ENCODE measurements at regions not wholly inside any gene's neighbourhood (a gene's known extent, or its start where the extent isn't known, plus 50 kb on each side); places are given as distances from the start of the nearest gene placed in this dataset.

DNA sequence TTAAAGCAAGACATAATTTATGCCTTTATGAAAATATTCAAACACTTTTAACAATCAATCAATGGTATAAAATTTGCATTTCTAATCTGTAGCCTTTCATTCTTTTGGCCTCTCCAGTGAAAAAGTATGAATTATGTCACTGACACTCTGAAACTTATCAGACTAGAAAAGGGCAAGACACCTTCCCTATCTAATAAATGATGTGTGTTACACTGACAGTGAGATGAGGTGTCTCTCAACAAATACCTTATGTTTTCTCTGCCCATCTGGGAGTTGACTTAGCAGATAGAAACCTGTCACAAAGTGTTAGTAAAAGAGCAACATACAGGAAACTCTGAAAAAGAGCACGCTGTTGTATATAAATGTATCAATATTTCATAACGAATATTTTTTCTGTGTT is 94.2 kb upstream of the TECRL start:
- Histone ChIP-seq H3K9me2 (ENCODE audit: insufficient read depth, low read length) (no peaks in the 10 kb centered on the region), H3K27ac (ENCODE audit: low read depth, low read length, poor library complexity, severe bottlenecking) (no peak overlapping the region), H3K36me3 (ENCODE audit: insufficient read depth, low read length) (no peaks in the 10 kb centered on the region), H3K4me1 (ENCODE audit: insufficient read depth, low read length, poor library complexity, severe bottlenecking) (no peaks in the 10 kb centered on the region), H4K20me1 (ENCODE audit: insufficient read depth, low read length) (no peaks in the 10 kb centered on the region), H3K9me3 (ENCODE audit: low read length) (no peaks in the 10 kb centered on the region), H3K79me2 (ENCODE audit: insufficient read depth, low read depth, low read length) (no peaks in the 10 kb centered on the region), H2AFZ (ENCODE audit: low read length) (no peak overlapping the region), H3K4me2 (ENCODE audit: low read length) (no peak overlapping the region), H3K4me3 (ENCODE audit: low read depth, low read length, poor library complexity, severe bottlenecking) (no peak overlapping the region)
- intact Hi-C loops (cut with micrococcal nuclease; ENCODE audit: unreplicated experiment): no loop called here
- DNase-seq (ENCODE audit: low spot score): no peak
- POLR2A ChIA-PET: no interaction called here
- CTCF ChIA-PET (ENCODE audit: unreplicated experiment): no interaction called here
- no peak for TF ChIP-seq CTCF (conservative IDR thresholded peaks at IDR 0.05; ENCODE audit: low read length)
- TF ChIP-seq EZH2phosphoT487 (IDR thresholded peaks at IDR 0.05; ENCODE audit: borderline replicate concordance, low read depth, low read length): no peak
- BruUV-seq (replicated peaks): no TSS peak

DNA sequence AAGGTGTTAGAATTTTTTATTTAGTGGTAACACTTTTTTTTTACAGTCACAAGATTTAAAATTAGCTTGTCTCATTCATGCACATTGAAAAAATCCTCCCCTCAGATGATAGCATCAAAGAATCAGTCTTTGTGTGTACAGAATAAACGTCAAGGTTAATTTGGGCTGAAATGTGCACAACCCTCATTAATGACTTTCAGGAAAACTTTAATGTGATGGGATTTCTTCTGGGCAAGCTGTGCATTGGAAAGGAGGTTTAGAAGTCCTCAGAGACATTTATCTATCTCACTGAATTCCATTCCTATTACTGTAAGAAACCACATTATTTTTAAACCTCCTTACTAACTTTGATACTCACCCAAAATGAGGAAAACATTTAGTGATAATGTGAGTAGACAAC is 88.2 kb upstream of the TECRL start:
- H3K36me3 ChIP-seq (ENCODE audit: insufficient read depth, low read length): no peaks in the 10 kb centered on the region
- H3K4me1 ChIP-seq (ENCODE audit: insufficient read depth, low read length, poor library complexity, severe bottlenecking): no peaks in the 10 kb centered on the region
- ChIA-PET POLR2A (no interaction called here), CTCF (ENCODE audit: unreplicated experiment) (no interaction called here)
- no peaks in the 10 kb centered on the region for H3K79me2 ChIP-seq (ENCODE audit: insufficient read depth, low read depth, low read length)
- H4K20me1 ChIP-seq (ENCODE audit: insufficient read depth, low read length): no peaks in the 10 kb centered on the region
- DNase-seq (ENCODE audit: low spot score): no peak
- intact Hi-C loops (cut with micrococcal nuclease; ENCODE audit: unreplicated experiment): no loop called here
- H3K4me3 ChIP-seq (ENCODE audit: low read depth, low read length, poor library complexity, severe bottlenecking): no peak overlapping the region
- no peak overlapping the region for H3K27ac ChIP-seq (ENCODE audit: low read depth, low read length, poor library complexity, severe bottlenecking)
- BruUV-seq (replicated peaks): no TSS peak
- no peak overlapping the region for H2AFZ ChIP-seq (ENCODE audit: low read length)
- TF ChIP-seq EZH2phosphoT487 (IDR thresholded peaks at IDR 0.05; ENCODE audit: borderline replicate concordance, low read depth, low read length): no peak
- no peak for TF ChIP-seq CTCF (conservative IDR thresholded peaks at IDR 0.05; ENCODE audit: low read length)
- no peaks in the 10 kb centered on the region for H3K9me2 ChIP-seq (ENCODE audit: insufficient read depth, low read length)
- H3K4me2 ChIP-seq (ENCODE audit: low read length): no peak overlapping the region
- no peaks in the 10 kb centered on the region for H3K9me3 ChIP-seq (ENCODE audit: low read length)

- CTCF ChIA-PET (ENCODE audit: unreplicated experiment): no interaction called here
- TF ChIP-seq CTCF (conservative IDR thresholded peaks at IDR 0.05; ENCODE audit: low read length) (no peak), EZH2phosphoT487 (IDR thresholded peaks at IDR 0.05; ENCODE audit: borderline replicate concordance, low read depth, low read length) (no peak)
- Histone ChIP-seq H3K9me2 (ENCODE audit: insufficient read depth, low read length) (no peaks in the 10 kb centered on the region), H3K36me3 (ENCODE audit: insufficient read depth, low read length) (no peaks in the 10 kb centered on the region), H3K4me3 (ENCODE audit: low read depth, low read length, poor library complexity, severe bottlenecking) (no peak overlapping the region), H4K20me1 (ENCODE audit: insufficient read depth, low read length) (no peaks in the 10 kb centered on the region), H3K4me1 (ENCODE audit: insufficient read depth, low read length, poor library complexity, severe bottlenecking) (no peaks in the 10 kb centered on the region), H2AFZ (ENCODE audit: low read length) (no peak overlapping the region), H3K4me2 (ENCODE audit: low read length) (no peak overlapping the region), H3K79me2 (ENCODE audit: insufficient read depth, low read depth, low read length) (no peaks in the 10 kb centered on the region), H3K9me3 (ENCODE audit: low read length) (no peaks in the 10 kb centered on the region), H3K27ac (ENCODE audit: low read depth, low read length, poor library complexity, severe bottlenecking) (no peak overlapping the region)
- DNase-seq (ENCODE audit: low spot score): no peak
- no TSS peak for BruUV-seq (replicated peaks)
- POLR2A ChIA-PET: interaction anchor here (0.6 kb wide), 1 partner anchor 1136 kb away, joined by 3 read pairs; no protein-coding TSS in a partner anchor
- intact Hi-C loops (cut with micrococcal nuclease; ENCODE audit: unreplicated experiment): no loop called here
Measured at GRCh38 chr4:64495946-64496345, 86.7 kb upstream of the TECRL start.

All from OCI-LY7 (cell line).